ENCODE measurements at regions not wholly inside any gene's neighbourhood (a gene's known extent, or its start where the extent isn't known, plus 50 kb on each side); places are given as distances from the start of the nearest gene placed in this dataset.

DNA sequence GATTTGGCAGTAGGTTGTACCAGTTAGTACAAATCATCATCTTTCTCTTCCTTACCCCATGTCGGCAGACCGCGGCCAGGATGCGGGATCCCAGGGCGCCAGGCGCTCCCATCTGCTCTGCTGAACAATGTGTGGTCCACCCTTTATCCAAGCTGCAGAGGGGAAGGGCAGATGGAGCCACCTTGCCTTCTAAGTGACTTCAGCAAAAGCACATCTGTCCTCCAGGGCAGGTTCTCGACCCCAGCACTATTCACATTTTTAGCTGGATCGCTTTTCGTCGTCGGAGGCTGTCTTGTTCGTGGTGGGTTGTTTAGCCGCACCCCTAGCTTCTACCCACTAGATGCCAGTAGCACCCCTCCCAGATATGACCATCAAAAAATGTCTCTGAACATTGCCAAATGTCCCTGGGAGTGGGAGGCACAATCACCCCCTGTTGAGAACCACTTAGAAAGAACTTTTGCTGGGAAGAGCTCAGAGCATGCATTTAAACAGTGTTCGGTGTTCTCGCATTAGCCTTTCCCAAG, 58.1 kb upstream of the SIM2 start:
- no peak for TF ChIP-seq EZH2phosphoT487 (IDR thresholded peaks at IDR 0.05; ENCODE audit: low read depth)
- TF ChIP-seq, protein P1, sequence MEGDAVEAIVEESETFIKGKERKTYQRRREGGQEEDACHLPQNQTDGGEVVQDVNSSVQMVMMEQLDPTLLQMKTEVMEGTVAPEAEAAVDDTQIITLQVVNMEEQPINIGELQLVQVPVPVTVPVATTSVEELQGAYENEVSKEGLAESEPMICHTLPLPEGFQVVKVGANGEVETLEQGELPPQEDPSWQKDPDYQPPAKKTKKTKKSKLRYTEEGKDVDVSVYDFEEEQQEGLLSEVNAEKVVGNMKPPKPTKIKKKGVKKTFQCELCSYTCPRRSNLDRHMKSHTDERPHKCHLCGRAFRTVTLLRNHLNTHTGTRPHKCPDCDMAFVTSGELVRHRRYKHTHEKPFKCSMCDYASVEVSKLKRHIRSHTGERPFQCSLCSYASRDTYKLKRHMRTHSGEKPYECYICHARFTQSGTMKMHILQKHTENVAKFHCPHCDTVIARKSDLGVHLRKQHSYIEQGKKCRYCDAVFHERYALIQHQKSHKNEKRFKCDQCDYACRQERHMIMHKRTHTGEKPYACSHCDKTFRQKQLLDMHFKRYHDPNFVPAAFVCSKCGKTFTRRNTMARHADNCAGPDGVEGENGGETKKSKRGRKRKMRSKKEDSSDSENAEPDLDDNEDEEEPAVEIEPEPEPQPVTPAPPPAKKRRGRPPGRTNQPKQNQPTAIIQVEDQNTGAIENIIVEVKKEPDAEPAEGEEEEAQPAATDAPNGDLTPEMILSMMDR (IDR thresholded peaks at IDR 0.05; ENCODE audit: low read depth, low read length), result no peak
- H3K9ac ChIP-seq (ENCODE audit: low read length), result no peak overlapping the region
- H4K20me1 ChIP-seq (ENCODE audit: insufficient read depth, low read length), result no peaks in the 10 kb centered on the region
- no peak overlapping the region for H3K27ac ChIP-seq (ENCODE audit: low read length)
- no peaks in the 10 kb centered on the region for H3K4me1 ChIP-seq (ENCODE audit: low read length)
- no peaks in the 10 kb centered on the region for H3K36me3 ChIP-seq (replicated peaks; ENCODE audit: low read depth, low read length)
- H3K9me3 ChIP-seq (ENCODE audit: insufficient read depth, low read length), result no peaks in the 10 kb centered on the region
- no peaks in the 10 kb centered on the region for H3K27me3 ChIP-seq (ENCODE audit: low read depth, low read length)
- no peak overlapping the region for H3K4me3 ChIP-seq (ENCODE audit: low read length)
- H2AFZ ChIP-seq (ENCODE audit: low read depth, low read length), result no peak overlapping the region
- no peaks in the 10 kb centered on the region for H3K79me2 ChIP-seq (ENCODE audit: low read length)
- H3K4me2 ChIP-seq (ENCODE audit: low read length), result no peak overlapping the region

DNA sequence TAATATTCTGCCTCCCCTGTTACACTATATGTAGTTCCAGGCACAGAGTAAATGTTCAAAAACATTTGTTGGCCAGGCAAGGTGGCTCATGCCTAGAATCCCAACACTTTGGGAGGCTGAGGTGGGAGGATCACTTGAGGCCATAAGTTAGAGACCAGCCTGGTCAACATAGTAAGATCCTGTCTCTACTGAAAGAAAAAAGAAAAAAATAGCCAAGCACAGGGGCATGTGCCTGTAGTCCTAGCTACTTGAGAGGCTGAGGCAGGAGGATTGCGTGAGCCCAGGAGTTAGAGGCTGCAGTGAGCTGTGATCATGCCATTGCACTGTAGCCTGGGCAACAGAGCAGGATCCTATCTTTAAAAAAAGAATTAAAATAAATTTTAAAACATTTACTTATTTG, 57.6 kb upstream of the SIM2 start:
- TF ChIP-seq, protein P1 (IDR thresholded peaks at IDR 0.05; ENCODE audit: low read depth, low read length), result no peak
- no peak for TF ChIP-seq EZH2phosphoT487 (IDR thresholded peaks at IDR 0.05; ENCODE audit: low read depth)
- H3K79me2 ChIP-seq (ENCODE audit: low read length), result no peaks in the 10 kb centered on the region
- no peaks in the 10 kb centered on the region for H3K36me3 ChIP-seq (replicated peaks; ENCODE audit: low read depth, low read length)
- no peaks in the 10 kb centered on the region for H3K27me3 ChIP-seq (ENCODE audit: low read depth, low read length)
- H3K27ac ChIP-seq (ENCODE audit: low read length), result no peak overlapping the region
- H3K4me3 ChIP-seq (ENCODE audit: low read length), result no peak overlapping the region
- H3K9ac ChIP-seq (ENCODE audit: low read length), result no peak overlapping the region
- H4K20me1 ChIP-seq (ENCODE audit: insufficient read depth, low read length), result no peaks in the 10 kb centered on the region
- no peak overlapping the region for H2AFZ ChIP-seq (ENCODE audit: low read depth, low read length)
- no peaks in the 10 kb centered on the region for H3K4me1 ChIP-seq (ENCODE audit: low read length)
- no peak overlapping the region for H3K4me2 ChIP-seq (ENCODE audit: low read length)
- no peaks in the 10 kb centered on the region for H3K9me3 ChIP-seq (ENCODE audit: insufficient read depth, low read length)

DNA sequence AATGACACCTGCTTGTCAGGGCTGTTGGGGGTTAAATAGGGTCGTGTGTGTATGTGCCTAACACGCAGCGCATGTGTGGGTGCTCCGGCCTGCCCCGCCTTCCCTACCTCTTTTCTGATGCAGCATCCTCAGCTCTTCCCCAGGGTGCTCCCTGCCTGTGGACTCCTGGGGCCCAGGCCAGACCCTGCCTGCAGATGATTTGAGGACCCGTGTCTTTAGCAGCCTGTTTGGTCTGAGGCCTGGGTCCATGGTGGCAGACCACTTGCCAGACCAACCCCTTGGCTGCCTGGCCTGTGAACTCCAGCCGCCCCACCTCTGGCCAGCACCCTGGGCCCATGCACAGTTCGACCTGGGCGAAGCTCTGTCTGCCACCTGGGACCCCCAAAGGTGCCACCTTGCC, 57.0 kb upstream of the SIM2 start:
- no peak overlapping the region for H3K4me2 ChIP-seq (ENCODE audit: low read length)
- H3K79me2 ChIP-seq (ENCODE audit: low read length), result no peaks in the 10 kb centered on the region
- H2AFZ ChIP-seq (ENCODE audit: low read depth, low read length), result no peak overlapping the region
- H3K9me3 ChIP-seq (ENCODE audit: insufficient read depth, low read length), result no peaks in the 10 kb centered on the region
- H4K20me1 ChIP-seq (ENCODE audit: insufficient read depth, low read length), result no peaks in the 10 kb centered on the region
- no peaks in the 10 kb centered on the region for H3K4me1 ChIP-seq (ENCODE audit: low read length)
- TF ChIP-seq, protein P1 (IDR thresholded peaks at IDR 0.05; ENCODE audit: low read depth, low read length), result no peak
- no peak for TF ChIP-seq EZH2phosphoT487 (IDR thresholded peaks at IDR 0.05; ENCODE audit: low read depth)
- H3K9ac ChIP-seq (ENCODE audit: low read length), result no peak overlapping the region
- no peak overlapping the region for H3K27ac ChIP-seq (ENCODE audit: low read length)
- no peaks in the 10 kb centered on the region for H3K27me3 ChIP-seq (ENCODE audit: low read depth, low read length)
- no peaks in the 10 kb centered on the region for H3K36me3 ChIP-seq (replicated peaks; ENCODE audit: low read depth, low read length)
- H3K4me3 ChIP-seq (ENCODE audit: low read length), result no peak overlapping the region

DNA sequence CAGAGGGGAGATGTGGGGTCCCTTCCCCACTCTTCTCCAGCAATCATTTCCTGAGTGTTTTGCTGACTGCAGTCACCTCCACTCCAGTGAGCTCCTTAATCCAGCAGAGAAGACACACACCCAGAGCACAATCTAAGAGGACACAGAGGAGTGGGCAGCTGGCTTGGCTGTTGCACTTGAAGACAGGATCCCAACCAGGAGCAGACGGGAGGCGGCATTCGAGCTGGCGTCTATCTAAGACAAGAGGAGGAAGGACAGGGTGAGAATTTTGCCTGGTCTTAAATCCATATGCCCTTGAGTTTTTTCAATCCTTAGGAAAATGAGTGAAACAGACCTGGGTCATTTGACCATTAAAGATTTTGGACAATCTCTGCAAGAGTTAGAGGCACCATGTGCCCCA, 56.1 kb upstream of the SIM2 start:
- Histone ChIP-seq H3K36me3 (replicated peaks; ENCODE audit: low read depth, low read length) (no peaks in the 10 kb centered on the region), H3K27ac (ENCODE audit: low read length) (no peak overlapping the region), H3K4me2 (ENCODE audit: low read length) (no peak overlapping the region), H3K27me3 (ENCODE audit: low read depth, low read length) (no peaks in the 10 kb centered on the region), H3K9ac (ENCODE audit: low read length) (no peak overlapping the region), H3K4me3 (ENCODE audit: low read length) (no peak overlapping the region), H2AFZ (ENCODE audit: low read depth, low read length) (no peak overlapping the region), H3K79me2 (ENCODE audit: low read length) (no peaks in the 10 kb centered on the region), H3K4me1 (ENCODE audit: low read length) (no peaks in the 10 kb centered on the region), H4K20me1 (ENCODE audit: insufficient read depth, low read length) (no peaks in the 10 kb centered on the region), H3K9me3 (ENCODE audit: insufficient read depth, low read length) (no peaks in the 10 kb centered on the region)
- TF ChIP-seq EZH2phosphoT487 (IDR thresholded peaks at IDR 0.05; ENCODE audit: low read depth), result no peak
- TF ChIP-seq, protein P1 (IDR thresholded peaks at IDR 0.05; ENCODE audit: low read depth, low read length), result no peak
